GM23338 (cell line): ENCODE measurements at regions not wholly inside any gene's neighbourhood (a gene's known extent, or its start where the extent isn't known, plus 50 kb on each side); places are given as distances from the start of the nearest gene placed in this dataset.

Experiments
- ATAC-seq: fragments of 200-7000 bp; cut with Tn5 transposase; 3 replicates; pipeline ENCODE4 v1.9.1; 2020
- DNase-seq: peaks from one replicate; pipeline ENCODE4 v3.0.0-alpha.2; 2015; ENCODE audit warnings: low spot score
- H2AFZ ChIP-seq: fragments of 200-600 bp; sonication (generic); 2 replicates; pipeline ENCODE4 v1.8.0; 2016; ENCODE audit warnings: antibody characterized with exemption, mild to moderate bottlenecking, moderate library complexity
- H3F3A ChIP-seq: fragments of 200-600 bp; sonication (generic); replicated peaks from 2 replicates; pipeline ENCODE4 v1.8.0; 2017; ENCODE audit warnings: antibody characterized with exemption, mixed run types, low read depth
- H3K27ac ChIP-seq: fragments of 200-600 bp; sonication (generic); 2 replicates; pipeline ENCODE4 v1.6.1; 2016; ENCODE audit warnings: low read depth
- H3K27me3 ChIP-seq: fragments of 200-600 bp; sonication (generic); 2 replicates; pipeline ENCODE4 v1.8.0; 2016; ENCODE audit warnings: mild to moderate bottlenecking, mixed run types, moderate library complexity; ENCODE audit not compliant: insufficient read depth
- H3K36me3 ChIP-seq: fragments of 200-600 bp; sonication (generic); 2 replicates; pipeline ENCODE4 v1.8.0; 2016; ENCODE audit warnings: mild to moderate bottlenecking; ENCODE audit not compliant: insufficient read depth
- H3K4me1 ChIP-seq: fragments of 200-600 bp; sonication (generic); 2 replicates; pipeline ENCODE4 v1.8.0; 2016; ENCODE audit warnings: mild to moderate bottlenecking, moderate library complexity; ENCODE audit not compliant: insufficient read depth
- H3K4me2 ChIP-seq: fragments of 200-600 bp; sonication (generic); 2 replicates; pipeline ENCODE4 v1.7.1; 2017; ENCODE audit warnings: mixed run types
- H3K4me3 ChIP-seq: fragments of 200-600 bp; sonication (generic); 2 replicates; pipeline ENCODE4 v1.6.1; 2016; ENCODE audit warnings: mixed run types
- H3K79me2 ChIP-seq: fragments of 200-600 bp; sonication (generic); replicated peaks from 2 replicates; pipeline ENCODE4 v1.8.0; 2017; ENCODE audit warnings: mild to moderate bottlenecking; ENCODE audit not compliant: insufficient read depth
- H3K9me2 ChIP-seq: fragments of 200-600 bp; sonication (generic); 2 replicates; pipeline ENCODE4 v1.8.0; 2017; ENCODE audit not compliant: insufficient read depth
- H4K20me1 ChIP-seq: fragments of 200-600 bp; sonication (generic); replicated peaks from 2 replicates; pipeline ENCODE4 v1.8.0; 2017; ENCODE audit warnings: mild to moderate bottlenecking; ENCODE audit not compliant: insufficient read depth
- H3K27ac Mint-ChIP-seq: 2 replicates; pipeline ENCODE4 v1.8.0; 2020; ENCODE audit warnings: inconsistent platforms, mild to moderate bottlenecking, moderate library complexity, mixed read lengths
- H3K27me3 Mint-ChIP-seq: 3 replicates; pipeline ENCODE4 v1.8.0; 2022; ENCODE audit warnings: low read depth, mild to moderate bottlenecking, moderate library complexity, mixed read lengths, inconsistent platforms; ENCODE audit not compliant: insufficient read depth, poor library complexity
- H3K36me3 Mint-ChIP-seq: 3 replicates; pipeline ENCODE4 v1.8.0; 2021; ENCODE audit warnings: low read depth, mild to moderate bottlenecking, inconsistent platforms, moderate library complexity, mixed read lengths
- H3K4me1 Mint-ChIP-seq: 3 replicates; pipeline ENCODE4 v1.8.0; 2020; ENCODE audit warnings: mild to moderate bottlenecking, inconsistent platforms, mixed read lengths
- H3K4me3 Mint-ChIP-seq: 3 replicates; pipeline ENCODE4 v1.8.0; 2021; ENCODE audit warnings: moderate library complexity, mild to moderate bottlenecking, inconsistent platforms, mixed read lengths
- H3K9me3 Mint-ChIP-seq: 3 replicates; pipeline ENCODE4 v1.8.0; 2020; ENCODE audit warnings: moderate library complexity, mild to moderate bottlenecking, inconsistent platforms, mixed read lengths
- CREB1 ChIP-seq: fragments of 250-450 bp; sonication (Bioruptor Pico); IDR thresholded peaks from 2 replicates; pipeline ENCODE4 v1.5.0; 2020; ENCODE audit warnings: low read depth, mild to moderate bottlenecking, moderate library complexity
- CTCF ChIP-seq, 2 experiments: fragments of 200-600 bp in 1 of 2; sonication (generic) in 1 of 2; conservative IDR thresholded peaks; 2 replicates each; pipeline versions ENCODE4 v1.5.1 to v1.6.1; 2016 to 2017; ENCODE audit warnings: antibody characterized with exemption in 2 of 2, low read depth in 2 of 2, mild to moderate bottlenecking in 2 of 2, moderate library complexity in 1 of 2
- EZH2 ChIP-seq: fragments of 200-600 bp; sonication (generic); IDR thresholded peaks from one replicate; pipeline ENCODE4 v1.8.0; 2017; ENCODE audit warnings: antibody characterized with exemption, mild to moderate bottlenecking, low read depth; ENCODE audit not compliant: unreplicated experiment
- JUNB ChIP-seq: IDR thresholded peaks from one replicate; pipeline ENCODE4 v1.6.1; 2016; ENCODE audit warnings: antibody characterized with exemption; ENCODE audit not compliant: unreplicated experiment
- NANOG ChIP-seq: IDR thresholded peaks from 2 replicates; pipeline ENCODE4 v1.6.1; 2016; ENCODE audit warnings: antibody characterized with exemption, borderline replicate concordance
- POLR2AphosphoS5 ChIP-seq: IDR thresholded peaks from 2 replicates; pipeline ENCODE4 v1.6.1; 2016; ENCODE audit warnings: antibody characterized with exemption, low read depth
- REST ChIP-seq: IDR thresholded peaks from one replicate; pipeline ENCODE4 v1.6.1; 2018; ENCODE audit warnings: antibody characterized with exemption; ENCODE audit not compliant: unreplicated experiment
- STAT1 ChIP-seq: IDR thresholded peaks from one replicate; pipeline ENCODE4 v1.6.1; 2016; ENCODE audit warnings: antibody characterized with exemption; ENCODE audit not compliant: unreplicated experiment
- ZNF331 ChIP-seq: fragments of 250-450 bp; sonication (Bioruptor Pico); IDR thresholded peaks from 2 replicates; pipeline ENCODE4 v1.5.0; 2020; ENCODE audit warnings: low read depth, mild to moderate bottlenecking, moderate library complexity
- ZNF462 ChIP-seq: fragments of 250-450 bp; sonication (Bioruptor Pico); IDR thresholded peaks from 2 replicates; pipeline ENCODE4 v1.5.0; 2020; ENCODE audit warnings: mild to moderate bottlenecking, moderate library complexity
- TF ChIP-seq, protein P1 (sequence below): IDR thresholded peaks from 2 replicates; pipeline ENCODE4 v1.6.1; 2016; ENCODE audit warnings: antibody characterized with exemption

GRCh38 chr18:61183798-61184197 is 149.4 kb upstream of the CDH20 start:
- H3K36me3 ChIP-seq = no peaks in the 10 kb centered on the region
- H3F3A ChIP-seq = no peaks in the 10 kb centered on the region
- H3K27me3 ChIP-seq = no peaks in the 10 kb centered on the region
- no peak overlapping the region for H3K27ac ChIP-seq
- no peaks in the 10 kb centered on the region for H3K79me2 ChIP-seq
- Mint-ChIP-seq H3K36me3 (no peaks in the 10 kb centered on the region), H3K27me3 (no peaks in the 10 kb centered on the region), H3K9me3 (no peaks in the 10 kb centered on the region), H3K27ac (no peak overlapping the region), H3K4me3 (no peak overlapping the region), H3K4me1 (no peaks in the 10 kb centered on the region)
- no peaks in the 10 kb centered on the region for H4K20me1 ChIP-seq
- H3K4me3 ChIP-seq = no peak overlapping the region
- H2AFZ ChIP-seq = no peak overlapping the region
- TF ChIP-seq EZH2 (no peak), NANOG (no peak), JUNB (no peak), STAT1 (no peak), CTCF (conservative IDR thresholded peaks at IDR 0.05; ENCODE audit: low read depth in 2 of 2) (no peak), REST (no peak), ZNF331 (CRISPR knock-in tag) (no peak), CREB1 (CRISPR knock-in tag) (no peak), ZNF462 (CRISPR knock-in tag) (no peak), POLR2AphosphoS5 (no peak)
- TF ChIP-seq, protein P1, sequence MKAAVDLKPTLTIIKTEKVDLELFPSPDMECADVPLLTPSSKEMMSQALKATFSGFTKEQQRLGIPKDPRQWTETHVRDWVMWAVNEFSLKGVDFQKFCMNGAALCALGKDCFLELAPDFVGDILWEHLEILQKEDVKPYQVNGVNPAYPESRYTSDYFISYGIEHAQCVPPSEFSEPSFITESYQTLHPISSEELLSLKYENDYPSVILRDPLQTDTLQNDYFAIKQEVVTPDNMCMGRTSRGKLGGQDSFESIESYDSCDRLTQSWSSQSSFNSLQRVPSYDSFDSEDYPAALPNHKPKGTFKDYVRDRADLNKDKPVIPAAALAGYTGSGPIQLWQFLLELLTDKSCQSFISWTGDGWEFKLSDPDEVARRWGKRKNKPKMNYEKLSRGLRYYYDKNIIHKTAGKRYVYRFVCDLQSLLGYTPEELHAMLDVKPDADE = no peak
- H3K4me1 ChIP-seq = no peaks in the 10 kb centered on the region
- no peak for ATAC-seq
- no peak for DNase-seq
- peaks cover 11% of the 10 kb centered on the region for H3K9me2 ChIP-seq
- no peak overlapping the region for H3K4me2 ChIP-seq
